GM18951 (cell line): ENCODE measurements at regions not wholly inside any gene's neighbourhood (a gene's known extent, or its start where the extent isn't known, plus 50 kb on each side); places are given as distances from the start of the nearest gene placed in this dataset.

Experiments used
- POLR2A ChIP-seq: IDR thresholded peaks from 4 replicates; pipeline ENCODE4 v1.6.1; 2011; ENCODE audit warnings: mild to moderate bottlenecking; ENCODE audit not compliant: insufficient read length, insufficient read depth; ENCODE audit errors: extremely low read depth
- in situ Hi-C: fragments of 300-500 bp; cut with MboI; formaldehyde crosslinking; loops from one replicate; pipeline ENCODE4 v1.12.0; 2022; ENCODE audit warnings: low sequenced_read_pairs, mixed read lengths, inconsistent platforms; ENCODE audit not compliant: unreplicated experiment

DNA sequence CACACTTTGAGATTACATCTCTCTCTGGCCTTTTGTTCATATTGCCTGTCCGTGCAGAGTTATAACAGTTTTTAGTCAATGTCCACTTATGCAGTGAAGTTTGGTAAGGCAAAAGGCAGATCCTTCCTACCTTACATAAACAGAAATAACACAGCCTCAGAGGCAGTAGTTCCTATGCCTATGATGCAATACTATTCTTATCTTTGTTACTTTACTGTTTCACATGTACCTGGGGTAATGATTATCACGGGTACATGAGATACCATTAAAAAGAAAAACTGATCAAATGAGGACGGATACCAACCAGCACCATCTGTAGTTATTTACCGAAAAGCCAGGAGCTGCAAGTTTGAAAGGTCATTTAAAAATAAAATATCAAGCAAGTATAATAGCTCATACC is 166.8 kb downstream of the BTC start:
- in situ Hi-C loops = no loop called here
- TF ChIP-seq POLR2A = no peak

DNA sequence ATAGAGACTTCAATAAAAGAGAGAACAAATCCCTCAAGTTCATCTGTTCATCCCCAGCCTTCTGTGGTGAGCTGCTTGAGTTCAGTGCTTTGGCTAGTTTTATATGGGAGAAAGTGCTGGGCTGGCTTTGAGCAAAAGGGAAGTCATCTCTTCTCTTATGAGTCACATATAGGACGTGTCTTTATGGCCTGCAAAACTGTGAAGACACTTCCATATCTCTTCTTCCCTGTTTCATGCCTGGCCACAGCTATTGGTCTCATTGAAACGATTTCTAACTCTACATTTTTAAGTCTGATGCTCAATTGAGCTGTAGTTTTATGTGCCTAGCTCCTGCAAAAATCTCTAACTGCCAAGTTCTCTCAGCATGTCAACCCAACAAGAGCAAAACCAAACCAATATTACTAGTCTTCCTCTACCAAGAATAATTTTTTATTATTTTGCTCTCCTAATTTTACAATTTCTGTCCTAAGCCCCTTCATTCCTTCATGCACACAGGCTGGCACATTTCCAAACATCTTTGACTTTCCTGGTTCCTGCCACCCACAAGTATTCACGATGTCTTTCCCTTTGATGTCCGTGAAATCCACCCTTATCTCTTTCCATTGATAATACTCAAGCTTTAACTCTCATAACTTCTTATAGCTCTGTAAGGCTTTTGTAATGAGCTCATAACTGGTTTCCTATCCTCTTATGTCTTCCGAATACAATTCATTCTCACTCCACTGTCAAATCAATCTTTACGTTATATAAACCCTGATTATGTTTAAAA is 165.3 kb downstream of the BTC start:
- in situ Hi-C loops = no loop called here
- no peak for TF ChIP-seq POLR2A

- no peak for TF ChIP-seq POLR2A
- in situ Hi-C loops = no loop called here
Measured at GRCh38 chr4:74630551-74630950, 163.8 kb downstream of the BTC start.

- in situ Hi-C loops = no loop called here
- TF ChIP-seq POLR2A = no peak
Measured at GRCh38 chr4:74631338-74631737, 163.0 kb downstream of the BTC start.

DNA sequence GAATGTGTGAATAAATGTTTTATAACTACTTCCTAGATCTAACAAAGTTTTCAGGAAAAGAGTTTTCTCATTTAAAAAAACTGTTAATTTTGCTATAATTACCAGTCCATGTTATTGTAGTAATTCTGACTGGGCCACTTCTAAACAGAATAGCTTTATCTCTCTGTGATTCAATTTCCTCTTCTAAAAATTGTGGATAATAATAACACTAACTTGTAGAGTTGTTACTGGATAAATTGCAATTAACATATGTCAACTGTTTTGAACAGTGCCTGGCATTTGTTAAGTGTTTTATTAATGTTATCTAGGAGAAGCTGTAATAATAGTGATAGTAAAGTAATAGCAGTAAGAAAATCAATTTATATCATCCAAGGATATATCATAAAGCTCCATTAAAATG is 162.3 kb downstream of the BTC start:
- TF ChIP-seq POLR2A = no peak
- in situ Hi-C loops = no loop called here

GRCh38 chr4:74632634-74633033 is 161.7 kb downstream of the BTC start:
- TF ChIP-seq POLR2A = no peak
- in situ Hi-C loops = no loop called here

GRCh38 chr4:74635074-74635473 is 159.2 kb downstream of the BTC start:
- in situ Hi-C loops = no loop called here
- TF ChIP-seq POLR2A = no peak

- TF ChIP-seq POLR2A = no peak
- in situ Hi-C loops = no loop called here
Measured at GRCh38 chr4:74635490-74636123, 158.7 kb downstream of the BTC start.

GRCh38 chr4:74638001-74638400 is 156.3 kb downstream of the BTC start:
- TF ChIP-seq POLR2A = no peak
- in situ Hi-C loops = no loop called here

- in situ Hi-C loops = no loop called here
- no peak for TF ChIP-seq POLR2A
Measured at GRCh38 chr4:74638689-74639088, 155.6 kb downstream of the BTC start.

GRCh38 chr4:74640111-74640903 is 154.0 kb downstream of the BTC start:
- in situ Hi-C loops = no loop called here
- no peak for TF ChIP-seq POLR2A

DNA sequence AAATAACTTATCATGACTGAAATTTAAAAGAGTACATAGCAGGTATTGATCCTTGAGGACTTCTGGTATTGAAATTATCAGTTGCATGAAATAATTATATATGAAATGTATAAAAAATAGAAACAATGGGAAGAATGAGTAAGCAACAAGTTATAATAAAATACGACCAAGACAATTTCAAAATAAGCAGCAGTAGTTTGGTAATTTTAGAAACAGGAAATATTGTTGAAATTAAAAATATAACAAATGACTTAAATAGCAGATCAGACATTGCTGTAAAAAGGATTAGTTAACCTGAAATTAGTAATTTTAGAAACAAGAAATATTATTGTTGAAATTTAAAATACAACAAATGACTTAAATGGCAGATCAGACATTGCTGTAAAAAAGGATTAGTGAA is 152.3 kb downstream of the BTC start:
- TF ChIP-seq POLR2A = no peak
- in situ Hi-C loops = no loop called here

GRCh38 chr4:74649193-74649592 is 145.1 kb downstream of the BTC start:
- TF ChIP-seq POLR2A = no peak

More at GRCh38 chr4:74649193-74649592, 145.1 kb downstream of the BTC start:
- in situ Hi-C loops = no loop called here
